ENCODE measurements at regions not wholly inside any gene's neighbourhood (a gene's known extent, or its start where the extent isn't known, plus 50 kb on each side); places are given as distances from the start of the nearest gene placed in this dataset.

GRCh38 chr2:106706283-106706682 lies 179.7 kb downstream of the ST6GAL2 start:
- DNase-seq (ENCODE audit: insufficient read length, low spot score) (no peak), FAIRE-seq (no peak)

- DNase-seq (ENCODE audit: insufficient read length, low spot score) (no peak), FAIRE-seq (no peak)
Observed at GRCh38 chr2:106708209-106708608, 177.8 kb downstream of the ST6GAL2 start.

- DNase-seq (ENCODE audit: insufficient read length, low spot score): no peak
- FAIRE-seq: no peak
Observed at GRCh38 chr2:106709229-106709628, 176.7 kb downstream of the ST6GAL2 start.

- no peak for FAIRE-seq
- DNase-seq (ENCODE audit: insufficient read length, low spot score): no peak
Observed at GRCh38 chr2:106719222-106719621, 166.7 kb downstream of the ST6GAL2 start.

- DNase-seq (ENCODE audit: insufficient read length, low spot score) (no peak), FAIRE-seq (no peak)
Observed at GRCh38 chr2:106720026-106720425, 165.9 kb downstream of the ST6GAL2 start.

- FAIRE-seq: no peak
- no peak for DNase-seq (ENCODE audit: insufficient read length, low spot score)
Observed at GRCh38 chr2:106724301-106724794, 161.6 kb downstream of the ST6GAL2 start.

- no peak for FAIRE-seq
Observed at GRCh38 chr2:106734165-106734564, 151.8 kb downstream of the ST6GAL2 start.

DNA sequence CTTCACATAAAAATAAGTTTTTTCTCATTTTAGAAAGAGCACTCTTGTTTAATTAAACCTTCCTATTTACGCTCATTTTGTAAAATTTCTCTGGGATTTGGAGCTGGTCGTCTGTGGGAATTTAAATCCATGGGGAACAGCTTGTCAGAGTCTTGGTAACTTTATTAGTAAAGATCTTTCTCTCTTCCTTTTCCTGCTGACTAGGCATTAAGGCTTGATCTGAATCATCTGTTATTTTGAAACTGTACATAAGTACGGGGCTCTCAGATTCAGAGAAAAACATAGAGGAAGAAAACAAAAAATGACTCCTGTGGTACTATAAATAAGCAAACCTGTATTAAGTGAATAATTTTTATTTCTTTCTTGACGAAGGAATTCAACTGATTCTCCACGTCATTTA lies 150.2 kb downstream of the ST6GAL2 start:
- DNase-seq (ENCODE audit: insufficient read length, low spot score) (no peak), FAIRE-seq (no peak)

More at GRCh38 chr2:106734165-106734564, 151.8 kb downstream of the ST6GAL2 start:
- DNase-seq (ENCODE audit: insufficient read length, low spot score): no peak

GRCh38 chr2:106736221-106736620 lies 149.7 kb downstream of the ST6GAL2 start:
- no peak for DNase-seq (ENCODE audit: insufficient read length, low spot score)

GRCh38 chr2:106745468-106745867 lies 140.5 kb downstream of the ST6GAL2 start:
- FAIRE-seq (no peak), DNase-seq (ENCODE audit: insufficient read length, low spot score) (no peak)

More at GRCh38 chr2:106736221-106736620, 149.7 kb downstream of the ST6GAL2 start:
- no peak for FAIRE-seq

GRCh38 chr2:106749823-106750222 lies 136.1 kb downstream of the ST6GAL2 start:
- FAIRE-seq (no peak), DNase-seq (ENCODE audit: insufficient read length, low spot score) (no peak)
